ENCODE measurements at regions not wholly inside any gene's neighbourhood (a gene's known extent, or its start where the extent isn't known, plus 50 kb on each side); places are given as distances from the start of the nearest gene placed in this dataset.

GRCh38 chr5:160950311-160950710 lies 98.3 kb upstream of the ATP10B start:
- DNase-seq (no peak), ATAC-seq (ENCODE audit: low FRiP score) (no peak)
- intact Hi-C loops (cut with DNase I) = no loop called here
- Histone ChIP-seq H3K36me3 (ENCODE audit: control insufficient read depth in 1 of 2, insufficient read depth in 2 of 2, low read length in 1 of 2) (no peaks in the 10 kb centered on the region), H3K27me3 (ENCODE audit: control insufficient read depth in 1 of 2, insufficient read depth in 2 of 2, low read length in 1 of 2) (no peaks in the 10 kb centered on the region), H3K27ac (ENCODE audit: low read depth in 1 of 2, low read length in 2 of 2) (no peak overlapping the region), H3K4me3 (ENCODE audit: low read length in 2 of 2) (no peak overlapping the region), H3K9me3 (ENCODE audit: control insufficient read depth, low read length) (peaks cover 1% of the 10 kb centered on the region), H3K4me1 (ENCODE audit: control insufficient read depth in 1 of 2, insufficient read depth in 2 of 2, low read length in 2 of 2) (no peaks in the 10 kb centered on the region)
- WGBS, 2 donors = 49 to 50% methylated on average over 2 of the region's 2 CpGs

- Histone ChIP-seq H3K4me3 (ENCODE audit: low read length in 2 of 2) (no peak overlapping the region), H3K9me3 (ENCODE audit: control insufficient read depth, low read length) (no peaks in the 10 kb centered on the region), H3K36me3 (ENCODE audit: control insufficient read depth in 1 of 2, insufficient read depth in 2 of 2, low read length in 1 of 2) (no peaks in the 10 kb centered on the region), H3K4me1 (ENCODE audit: control insufficient read depth in 1 of 2, insufficient read depth in 2 of 2, low read length in 2 of 2) (no peaks in the 10 kb centered on the region), H3K27me3 (ENCODE audit: control insufficient read depth in 1 of 2, insufficient read depth in 2 of 2, low read length in 1 of 2) (no peaks in the 10 kb centered on the region), H3K27ac (ENCODE audit: low read depth in 1 of 2, low read length in 2 of 2) (no peak overlapping the region)
- ATAC-seq (ENCODE audit: low FRiP score) = no peak
- intact Hi-C loops (cut with DNase I) = no loop called here
- no peak for DNase-seq
- WGBS, 2 donors = 73 to 76% methylated on average over 5 of the region's 5 CpGs
These were observed 88.7 kb upstream of the ATP10B start for GRCh38 chr5:160940725-160941124.

GRCh38 chr5:160938532-160938931 lies 86.5 kb upstream of the ATP10B start:
- no peak overlapping the region for H3K27ac ChIP-seq (ENCODE audit: low read depth in 1 of 2, low read length in 2 of 2)
- H3K4me1 ChIP-seq (ENCODE audit: control insufficient read depth in 1 of 2, insufficient read depth in 2 of 2, low read length in 2 of 2) = no peaks in the 10 kb centered on the region
- intact Hi-C loops (cut with DNase I) = no loop called here
- no peak for DNase-seq
- WGBS, 2 donors = 68 to 76% methylated on average over 4 of the region's 4 CpGs
- H3K27me3 ChIP-seq (ENCODE audit: control insufficient read depth in 1 of 2, insufficient read depth in 2 of 2, low read length in 1 of 2) = no peaks in the 10 kb centered on the region
- no peaks in the 10 kb centered on the region for H3K9me3 ChIP-seq (ENCODE audit: control insufficient read depth, low read length)
- H3K4me3 ChIP-seq (ENCODE audit: low read length in 2 of 2) = no peak overlapping the region
- ATAC-seq (ENCODE audit: low FRiP score) = no peak
- H3K36me3 ChIP-seq (ENCODE audit: control insufficient read depth in 1 of 2, insufficient read depth in 2 of 2, low read length in 1 of 2) = no peaks in the 10 kb centered on the region

- no peaks in the 10 kb centered on the region for H3K36me3 ChIP-seq (ENCODE audit: control insufficient read depth in 1 of 2, insufficient read depth in 2 of 2, low read length in 1 of 2)
- H3K4me3 ChIP-seq (ENCODE audit: low read length in 2 of 2) = no peak overlapping the region
- H3K9me3 ChIP-seq (ENCODE audit: control insufficient read depth, low read length) = no peaks in the 10 kb centered on the region
- DNase-seq (no peak), ATAC-seq (ENCODE audit: low FRiP score) (no peak)
- no peaks in the 10 kb centered on the region for H3K4me1 ChIP-seq (ENCODE audit: control insufficient read depth in 1 of 2, insufficient read depth in 2 of 2, low read length in 2 of 2)
- no peaks in the 10 kb centered on the region for H3K27me3 ChIP-seq (ENCODE audit: control insufficient read depth in 1 of 2, insufficient read depth in 2 of 2, low read length in 1 of 2)
- no peak overlapping the region for H3K27ac ChIP-seq (ENCODE audit: low read depth in 1 of 2, low read length in 2 of 2)
- WGBS, 2 donors = 92 to 95% methylated on average over 6 of the region's 6 CpGs
- intact Hi-C loops (cut with DNase I) = no loop called here
These were observed 85.6 kb upstream of the ATP10B start for GRCh38 chr5:160937570-160937969.

- no peaks in the 10 kb centered on the region for H3K36me3 ChIP-seq (ENCODE audit: control insufficient read depth in 1 of 2, insufficient read depth in 2 of 2, low read length in 1 of 2)
- 90 to 92% methylated on average over 5 of the region's 5 CpGs for WGBS, 2 donors
- no peak for ATAC-seq (ENCODE audit: low FRiP score)
These were observed 83.8 kb upstream of the ATP10B start for GRCh38 chr5:160935776-160936175.

GRCh38 chr5:160931283-160931682 lies 79.3 kb upstream of the ATP10B start:
- Histone ChIP-seq H3K9me3 (ENCODE audit: control insufficient read depth, low read length) (no peaks in the 10 kb centered on the region), H3K27ac (ENCODE audit: low read depth in 1 of 2, low read length in 2 of 2) (no peak overlapping the region), H3K36me3 (ENCODE audit: control insufficient read depth in 1 of 2, insufficient read depth in 2 of 2, low read length in 1 of 2) (no peaks in the 10 kb centered on the region), H3K4me1 (ENCODE audit: control insufficient read depth in 1 of 2, insufficient read depth in 2 of 2, low read length in 2 of 2) (no peaks in the 10 kb centered on the region), H3K27me3 (ENCODE audit: control insufficient read depth in 1 of 2, insufficient read depth in 2 of 2, low read length in 1 of 2) (no peaks in the 10 kb centered on the region), H3K4me3 (ENCODE audit: low read length in 2 of 2) (no peak overlapping the region)
- DNase-seq = no peak
- intact Hi-C loops (cut with DNase I) = no loop called here
- no peak for ATAC-seq (ENCODE audit: low FRiP score)
- 83 to 89% methylated on average over 2 of the region's 2 CpGs for WGBS, 2 donors

More at GRCh38 chr5:160935776-160936175, 83.8 kb upstream of the ATP10B start:
- intact Hi-C loops (cut with DNase I) = no loop called here
- DNase-seq = no peak
- no peaks in the 10 kb centered on the region for H3K9me3 ChIP-seq (ENCODE audit: control insufficient read depth, low read length)
- H3K4me1 ChIP-seq (ENCODE audit: control insufficient read depth in 1 of 2, insufficient read depth in 2 of 2, low read length in 2 of 2) = no peaks in the 10 kb centered on the region
- no peak overlapping the region for H3K27ac ChIP-seq (ENCODE audit: low read depth in 1 of 2, low read length in 2 of 2)
- no peak overlapping the region for H3K4me3 ChIP-seq (ENCODE audit: low read length in 2 of 2)
- no peaks in the 10 kb centered on the region for H3K27me3 ChIP-seq (ENCODE audit: control insufficient read depth in 1 of 2, insufficient read depth in 2 of 2, low read length in 1 of 2)

- intact Hi-C loops (cut with DNase I) = no loop called here
- DNase-seq (no peak), ATAC-seq (ENCODE audit: low FRiP score) (no peak)
- WGBS, 2 donors = 0 to 5% methylated on average over 1 of the region's 1 CpG
- Histone ChIP-seq H3K27ac (ENCODE audit: low read depth in 1 of 2, low read length in 2 of 2) (no peak overlapping the region), H3K4me3 (ENCODE audit: low read length in 2 of 2) (no peak overlapping the region), H3K4me1 (ENCODE audit: control insufficient read depth in 1 of 2, insufficient read depth in 2 of 2, low read length in 2 of 2) (no peaks in the 10 kb centered on the region), H3K27me3 (ENCODE audit: control insufficient read depth in 1 of 2, insufficient read depth in 2 of 2, low read length in 1 of 2) (no peaks in the 10 kb centered on the region), H3K9me3 (ENCODE audit: control insufficient read depth, low read length) (no peaks in the 10 kb centered on the region), H3K36me3 (ENCODE audit: control insufficient read depth in 1 of 2, insufficient read depth in 2 of 2, low read length in 1 of 2) (no peaks in the 10 kb centered on the region)
These were observed 78.4 kb upstream of the ATP10B start for GRCh38 chr5:160930406-160930805.

- H3K9me3 ChIP-seq (ENCODE audit: control insufficient read depth, low read length) = no peaks in the 10 kb centered on the region
- no peak overlapping the region for H3K4me3 ChIP-seq (ENCODE audit: low read length in 2 of 2)
- no peaks in the 10 kb centered on the region for H3K27me3 ChIP-seq (ENCODE audit: control insufficient read depth in 1 of 2, insufficient read depth in 2 of 2, low read length in 1 of 2)
- no peaks in the 10 kb centered on the region for H3K36me3 ChIP-seq (ENCODE audit: control insufficient read depth in 1 of 2, insufficient read depth in 2 of 2, low read length in 1 of 2)
- ATAC-seq (ENCODE audit: low FRiP score) = no peak
- no peaks in the 10 kb centered on the region for H3K4me1 ChIP-seq (ENCODE audit: control insufficient read depth in 1 of 2, insufficient read depth in 2 of 2, low read length in 2 of 2)
- 92 to 94% methylated on average over 3 of the region's 3 CpGs for WGBS, 2 donors
- no peak for DNase-seq
- H3K27ac ChIP-seq (ENCODE audit: low read depth in 1 of 2, low read length in 2 of 2) = no peak overlapping the region
- intact Hi-C loops (cut with DNase I) = no loop called here
These were observed 77.9 kb upstream of the ATP10B start for GRCh38 chr5:160929906-160930305.

GRCh38 chr5:160929360-160929759 lies 77.3 kb upstream of the ATP10B start:
- WGBS, 2 donors = 72 to 85% methylated on average over 2 of the region's 2 CpGs
- no peak for ATAC-seq (ENCODE audit: low FRiP score)
- intact Hi-C loops (cut with DNase I) = no loop called here

More at GRCh38 chr5:160929360-160929759, 77.3 kb upstream of the ATP10B start:
- H3K27me3 ChIP-seq (ENCODE audit: control insufficient read depth in 1 of 2, insufficient read depth in 2 of 2, low read length in 1 of 2) = no peaks in the 10 kb centered on the region
- H3K4me3 ChIP-seq (ENCODE audit: low read length in 2 of 2) = no peak overlapping the region
- no peaks in the 10 kb centered on the region for H3K9me3 ChIP-seq (ENCODE audit: control insufficient read depth, low read length)
- DNase-seq = no peak
- H3K27ac ChIP-seq (ENCODE audit: low read depth in 1 of 2, low read length in 2 of 2) = no peak overlapping the region
- no peaks in the 10 kb centered on the region for H3K36me3 ChIP-seq (ENCODE audit: control insufficient read depth in 1 of 2, insufficient read depth in 2 of 2, low read length in 1 of 2)
- no peaks in the 10 kb centered on the region for H3K4me1 ChIP-seq (ENCODE audit: control insufficient read depth in 1 of 2, insufficient read depth in 2 of 2, low read length in 2 of 2)
